HL-60/S4 treated with retinoic acid at 250 ng/mL for 4 days and 3 days (cell line): ENCODE measurements at regions not wholly inside any gene's neighbourhood (a gene's known extent, or its start where the extent isn't known, plus 50 kb on each side); places are given as distances from the start of the nearest gene placed in this dataset.

Experiments
- in situ Hi-C: fragments of 300-500 bp; cut with MboI; formaldehyde crosslinking; loops from 2 replicates; pipeline ENCODE4 v1.7.0; 2022; ENCODE audit warnings: low sequenced_read_pairs

GRCh38 chr18:2431806-2432205 is 139.5 kb downstream of the METTL4 start:
- in situ Hi-C loops: no loop called here

- in situ Hi-C loops: no loop called here
Observed at GRCh38 chr18:2433366-2433765, 137.9 kb downstream of the METTL4 start.

GRCh38 chr18:2441544-2441943 is 129.8 kb downstream of the METTL4 start:
- in situ Hi-C loops: no loop called here

- in situ Hi-C loops: no loop called here
Observed at GRCh38 chr18:2442006-2442405, 129.3 kb downstream of the METTL4 start.

GRCh38 chr18:2442726-2443275 is 128.5 kb downstream of the METTL4 start:
- in situ Hi-C loops: no loop called here

- in situ Hi-C loops: no loop called here
Observed at GRCh38 chr18:2444201-2444875, 127.0 kb downstream of the METTL4 start.

GRCh38 chr18:2448565-2449151 is 122.6 kb downstream of the METTL4 start:
- in situ Hi-C loops: no loop called here

GRCh38 chr18:2451556-2451955 is 119.7 kb downstream of the METTL4 start:
- in situ Hi-C loops: no loop called here

GRCh38 chr18:2459886-2460285 is 111.4 kb downstream of the METTL4 start:
- in situ Hi-C loops: no loop called here

GRCh38 chr18:2466978-2467377 is 104.3 kb downstream of the METTL4 start:
- in situ Hi-C loops: no loop called here

- in situ Hi-C loops: no loop called here
Observed at GRCh38 chr18:2468051-2468450, 103.3 kb downstream of the METTL4 start.

GRCh38 chr18:2471523-2471922 is 99.8 kb downstream of the METTL4 start:
- in situ Hi-C loops: no loop called here

- in situ Hi-C loops: no loop called here
Observed at GRCh38 chr18:2478662-2479061, 92.6 kb downstream of the METTL4 start.

- in situ Hi-C loops: no loop called here
Observed at GRCh38 chr18:2480536-2480935, 90.8 kb downstream of the METTL4 start.

GRCh38 chr18:2482706-2483475 is 88.4 kb downstream of the METTL4 start:
- in situ Hi-C loops: no loop called here

- in situ Hi-C loops: no loop called here
Observed at GRCh38 chr18:2485983-2486382, 85.3 kb downstream of the METTL4 start.

- in situ Hi-C loops: no loop called here
Observed at GRCh38 chr18:2486426-2486825, 84.9 kb downstream of the METTL4 start.
